GM23248 (cell line): ENCODE measurements at regions not wholly inside any gene's neighbourhood (a gene's known extent, or its start where the extent isn't known, plus 50 kb on each side); places are given as distances from the start of the nearest gene placed in this dataset.

Experiments used
- EZH2 ChIP-seq: fragments of 200-600 bp; sonication (generic); IDR thresholded peaks from 2 replicates; pipeline ENCODE4 v1.6.1; 2018; ENCODE audit warnings: antibody characterized with exemption, mild to moderate bottlenecking; ENCODE audit not compliant: insufficient read depth, poor library complexity, severe bottlenecking
- EZH2phosphoT487 ChIP-seq: fragments of 200-600 bp; sonication (generic); IDR thresholded peaks from 2 replicates; pipeline ENCODE4 v1.6.1; 2018; ENCODE audit warnings: antibody characterized with exemption, moderate library complexity, mild to moderate bottlenecking, low read depth; ENCODE audit not compliant: insufficient read depth

DNA sequence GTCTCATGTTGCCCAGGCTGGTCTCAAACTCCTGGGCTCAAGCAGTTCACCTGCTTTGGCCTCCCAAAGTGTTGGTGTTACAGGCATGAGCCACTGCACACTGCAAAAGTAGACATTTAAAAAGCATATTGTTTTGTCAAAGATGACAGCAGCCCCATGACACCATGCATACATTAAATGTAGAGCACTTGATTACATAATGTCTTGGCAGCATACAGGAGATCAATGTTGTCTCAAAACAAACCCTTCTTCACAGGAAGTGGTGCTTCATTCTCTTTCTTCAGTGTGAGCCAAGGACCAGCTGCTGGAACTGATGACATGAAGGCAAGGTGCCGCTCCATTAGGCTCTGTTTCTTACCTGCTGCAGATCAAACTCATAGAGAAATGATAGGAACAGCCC, 218.4 kb downstream of the KLF6 start:
- no peak for TF ChIP-seq EZH2
- TF ChIP-seq EZH2phosphoT487 = no peak
